GM19324 (cell line): ENCODE measurements at regions not wholly inside any gene's neighbourhood (a gene's known extent, or its start where the extent isn't known, plus 50 kb on each side); places are given as distances from the start of the nearest gene placed in this dataset.
"Not testable (repeated sequence)": the region's sequence is repeated elsewhere in the genome, so short reads cannot be mapped to it uniquely, and the experiment has no call there.

Experiments used
- ATAC-seq: cut with Tn5 transposase; IDR thresholded peaks from one replicate; pipeline ENCODE4 v1.9.1; 2021; ENCODE audit warnings: mild to moderate bottlenecking, moderate library complexity; ENCODE audit not compliant: unreplicated experiment, low FRiP score

DNA sequence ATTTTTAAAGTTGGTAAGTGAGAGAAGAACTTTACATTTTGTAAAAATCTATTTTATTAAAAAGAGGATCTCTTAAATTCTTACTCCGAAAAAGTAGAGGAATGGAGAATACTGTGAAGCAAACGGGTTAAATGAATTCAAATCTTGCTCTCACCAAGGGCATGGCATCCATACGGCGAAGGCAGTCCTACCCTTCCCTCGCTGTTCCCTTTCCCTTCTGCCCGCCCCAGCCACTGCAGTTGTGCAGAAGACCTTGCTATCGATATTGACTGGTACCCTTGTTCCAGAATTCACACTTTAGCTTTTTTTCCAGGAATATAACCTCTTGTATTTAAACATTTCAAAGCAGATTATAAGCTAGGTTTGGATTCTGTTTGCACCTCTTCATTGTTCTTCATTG, 239.5 kb downstream of the ZPLD1 start:
- no peak for ATAC-seq

DNA sequence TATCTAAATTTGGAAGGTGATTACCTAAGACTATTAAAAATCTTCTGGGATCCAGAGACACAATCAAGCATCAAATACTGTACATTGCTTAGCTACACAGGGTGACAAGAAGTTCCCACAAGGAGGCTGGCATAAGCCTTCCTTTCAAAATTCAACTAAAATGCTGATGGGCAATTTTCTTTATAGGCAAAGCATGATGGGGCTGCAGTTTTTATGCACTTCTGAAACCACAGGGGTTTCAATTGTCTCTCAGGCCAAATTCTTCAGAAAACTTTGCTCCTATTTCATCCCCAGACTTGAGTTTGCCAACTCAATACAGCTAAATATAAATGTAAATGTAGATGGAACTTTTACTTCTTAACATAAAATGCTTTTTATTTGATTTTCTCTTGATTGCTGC, 241.6 kb downstream of the ZPLD1 start:
- no peak for ATAC-seq

DNA sequence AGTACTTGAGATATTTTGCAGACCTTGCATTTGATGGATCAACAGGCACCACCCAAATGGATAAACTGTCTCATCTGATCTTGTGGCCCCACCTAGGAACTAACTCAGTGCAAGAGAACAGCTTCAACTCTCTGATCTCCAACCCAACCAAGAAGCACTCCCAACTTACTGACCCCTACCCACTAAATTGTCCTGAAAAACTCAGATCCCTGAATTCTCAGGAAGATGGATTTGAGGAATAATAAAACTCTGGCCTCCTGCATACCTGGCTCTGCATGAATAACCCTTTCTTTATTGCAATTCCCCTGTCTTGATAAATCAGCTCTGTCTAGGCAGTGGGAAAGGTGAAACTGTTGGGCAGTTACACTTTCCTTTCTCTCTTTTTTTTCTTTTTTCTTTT, 247.9 kb downstream of the ZPLD1 start:
- ATAC-seq, result no peak

DNA sequence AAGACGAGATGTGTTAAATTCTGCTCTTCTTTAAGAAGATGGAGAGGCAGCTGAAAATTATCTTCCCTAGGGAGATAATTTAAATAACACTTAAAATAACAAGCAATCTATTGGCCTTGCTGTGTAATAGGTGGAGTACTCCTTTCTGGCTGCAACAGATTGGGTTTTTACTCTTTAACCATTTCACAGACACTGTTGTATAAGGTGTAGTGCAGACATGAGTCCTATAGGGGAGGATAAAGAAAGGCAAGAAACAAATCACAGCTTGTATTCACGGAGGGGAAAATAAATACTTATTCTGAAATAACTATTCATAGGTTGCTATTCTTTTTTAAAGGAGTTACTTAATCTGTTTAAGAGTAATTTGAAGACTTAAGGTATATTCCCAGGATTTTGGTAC, 252.0 kb downstream of the ZPLD1 start:
- ATAC-seq, result no peak

DNA sequence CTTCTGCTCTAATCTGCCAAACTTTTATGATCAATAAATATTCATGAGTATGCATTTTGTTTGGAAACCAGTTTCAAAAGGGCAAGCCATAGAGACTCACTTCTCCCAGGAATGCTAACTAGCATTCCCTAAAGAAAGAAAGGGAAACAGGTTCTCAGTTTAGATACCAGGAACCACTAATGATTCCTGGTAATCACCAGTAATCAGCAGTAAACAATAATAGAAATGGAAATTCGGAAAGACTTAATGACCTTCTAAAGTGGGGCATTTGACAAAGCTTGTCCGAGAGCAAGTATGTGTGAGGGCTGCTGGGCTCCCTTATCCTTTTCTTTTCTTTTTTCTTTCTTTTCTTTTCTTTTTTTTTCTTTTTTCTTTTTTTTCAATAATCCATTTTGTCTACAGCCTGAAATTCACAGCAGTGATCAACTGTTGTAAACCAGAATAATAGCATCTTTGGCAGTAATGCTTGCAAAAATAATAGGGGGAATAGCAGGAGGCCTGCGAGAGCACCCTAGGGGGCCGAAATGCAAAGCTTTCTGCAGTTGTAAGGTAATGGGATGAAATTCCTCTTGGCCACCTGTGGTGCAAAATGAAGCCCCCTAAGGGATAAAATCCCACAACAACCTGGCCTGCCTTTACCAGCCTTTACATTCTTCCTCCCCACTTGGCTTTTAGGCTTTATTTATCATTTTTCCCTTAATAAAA, 253.2 kb downstream of the ZPLD1 start:
- ATAC-seq, result no peak

DNA sequence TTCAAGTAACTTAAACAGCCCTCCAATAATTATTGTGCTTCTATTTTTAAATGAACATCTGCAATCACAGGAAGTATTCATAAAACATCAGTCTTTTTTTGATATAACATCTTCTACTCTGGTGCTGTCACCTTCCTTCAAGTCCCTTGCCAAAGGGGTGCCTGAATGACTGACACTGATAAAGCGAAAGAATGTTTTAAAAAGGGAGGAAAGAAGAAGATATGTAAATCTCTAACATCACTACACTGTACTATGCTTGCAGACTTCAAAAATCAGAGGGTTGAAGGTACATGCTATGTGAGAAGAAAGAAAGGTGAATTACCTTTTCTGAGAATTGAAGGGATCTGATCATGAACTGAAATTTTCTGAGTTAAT, 253.7 kb downstream of the ZPLD1 start:
- ATAC-seq, result no peak

DNA sequence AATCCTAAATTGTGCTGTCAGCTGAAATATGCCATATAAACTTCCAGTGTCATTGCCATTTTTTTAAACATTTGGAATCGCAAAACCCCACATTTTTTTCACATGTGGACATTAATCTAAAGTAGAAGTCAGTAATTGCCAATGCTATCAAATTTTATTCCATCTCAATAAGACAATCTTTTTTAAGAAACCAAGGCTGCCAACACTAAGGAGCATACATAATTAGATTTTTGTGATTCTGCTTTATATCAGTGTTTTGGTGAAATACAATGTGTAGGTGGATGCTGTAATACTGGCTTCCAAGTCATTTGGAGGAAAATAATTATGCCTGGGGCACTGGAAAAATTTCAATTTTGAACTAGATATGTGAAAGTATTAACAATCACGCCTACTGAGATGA, 256.7 kb downstream of the ZPLD1 start:
- ATAC-seq, result no peak

DNA sequence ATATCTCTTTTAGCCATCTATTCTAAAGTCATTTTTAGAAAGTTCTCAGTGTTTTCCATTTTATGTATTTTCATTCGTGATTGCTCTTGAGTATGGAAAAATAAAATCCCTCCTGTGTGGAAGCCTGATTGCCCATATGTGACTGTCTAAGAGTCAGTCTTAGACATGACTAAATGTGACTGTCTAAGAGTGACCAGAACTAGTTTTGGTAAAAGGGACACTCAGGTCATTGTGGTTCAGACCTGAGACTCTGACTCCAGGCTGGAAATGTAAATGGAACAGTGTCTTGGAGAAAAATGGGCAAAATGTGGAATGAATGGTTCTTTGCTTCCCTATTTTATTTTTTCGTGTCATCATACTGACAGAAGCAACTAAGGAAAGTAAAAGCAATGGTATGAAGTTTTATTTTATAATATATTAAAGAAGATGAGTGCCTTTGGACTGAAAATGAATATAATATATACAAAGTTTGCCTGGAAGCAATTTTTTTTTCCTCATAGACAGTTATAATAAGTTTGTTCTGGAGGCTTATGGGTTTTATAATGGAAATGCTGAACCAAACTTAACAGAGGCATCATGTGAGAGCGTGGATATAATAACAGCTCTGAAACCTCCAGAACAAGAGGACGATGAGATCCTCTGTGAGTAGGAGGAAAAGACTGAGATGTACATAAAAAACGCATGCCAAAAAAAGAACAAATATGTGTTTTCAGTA, 264.4 kb downstream of the ZPLD1 start:
- ATAC-seq, result no peak

DNA sequence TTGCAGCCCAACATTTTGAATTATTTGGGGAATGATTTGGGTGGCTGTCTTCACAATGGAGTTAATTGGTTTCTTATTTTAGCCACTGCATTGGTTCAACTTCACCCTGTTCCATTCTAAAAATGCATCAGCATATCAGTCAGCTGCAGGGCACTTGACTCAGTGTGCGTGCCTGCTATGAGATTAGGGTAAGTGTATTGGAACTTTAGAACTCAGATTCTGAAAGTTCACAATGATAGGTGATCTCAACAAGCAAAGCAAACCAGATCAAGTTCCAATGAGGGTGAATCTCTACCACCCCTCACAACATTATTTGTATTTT, 265.0 kb downstream of the ZPLD1 start:
- no peak for ATAC-seq

DNA sequence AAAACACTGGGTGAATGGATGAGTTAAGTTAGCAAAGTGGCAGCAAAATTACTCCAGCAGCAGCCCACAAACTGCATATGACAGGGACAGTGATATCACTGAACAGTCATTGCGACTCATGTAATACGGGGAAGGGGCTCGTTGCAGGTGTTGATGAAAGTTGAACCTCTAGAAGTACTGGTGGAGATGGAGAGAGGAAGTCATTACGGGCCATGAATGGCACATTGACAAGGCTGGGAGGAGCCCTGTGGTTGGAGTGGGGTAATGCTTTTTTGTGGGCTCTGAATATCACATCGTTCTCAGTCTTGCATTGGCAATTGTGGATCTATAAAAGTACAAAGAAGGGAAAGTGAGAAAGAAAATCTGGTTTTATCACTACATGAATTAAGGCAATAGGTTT, 278.1 kb downstream of the ZPLD1 start:
- ATAC-seq, result no peak

DNA sequence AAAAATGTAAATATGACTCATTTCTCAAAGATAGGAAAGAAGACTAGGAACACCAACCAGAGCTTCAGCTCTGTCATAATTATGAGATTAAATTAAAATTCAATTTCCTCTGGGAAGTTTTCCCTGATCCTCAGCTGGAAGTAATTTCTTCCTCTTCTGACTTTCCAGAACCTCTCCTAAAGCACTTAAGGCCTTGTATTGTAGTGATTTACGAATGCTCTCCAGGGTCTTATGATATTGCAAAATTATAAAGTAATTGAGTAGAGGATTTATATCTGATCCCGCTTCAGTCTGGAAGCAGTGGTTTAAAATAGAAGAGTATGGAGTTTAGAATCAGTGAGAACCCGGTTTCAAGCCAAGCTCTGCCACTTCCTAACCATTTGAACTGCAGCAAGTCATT, 279.8 kb downstream of the ZPLD1 start:
- no peak for ATAC-seq

DNA sequence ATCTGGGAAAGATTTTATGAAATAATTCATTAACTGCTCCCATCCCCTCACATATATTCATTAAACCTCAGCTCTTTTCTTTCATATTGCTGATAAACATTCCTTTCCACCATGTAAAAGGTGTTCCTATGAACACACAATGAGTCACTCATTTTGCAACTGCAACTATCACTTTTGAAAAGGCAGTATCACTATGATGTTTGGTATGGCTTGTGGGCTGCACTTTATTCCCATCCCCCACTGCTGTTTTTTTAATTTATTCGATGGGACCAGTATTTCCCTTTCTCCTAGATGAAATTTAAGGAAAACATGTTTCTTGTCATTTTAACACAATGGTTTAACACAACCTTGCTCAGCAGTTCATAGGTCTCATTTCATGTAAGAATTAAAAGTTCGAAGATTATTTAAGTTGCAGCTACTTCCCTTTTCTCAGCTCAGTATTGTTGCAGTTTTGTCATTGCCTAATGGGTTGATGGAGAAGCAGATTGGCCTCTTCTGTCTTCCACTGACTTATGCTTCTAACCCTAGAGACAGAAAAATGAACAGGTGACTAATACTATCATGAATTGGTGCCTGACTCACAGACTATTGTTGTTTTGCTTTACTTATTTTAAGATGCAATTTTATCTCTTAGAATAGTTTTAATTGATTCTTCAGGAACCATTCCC, 280.3 kb downstream of the ZPLD1 start:
- ATAC-seq, result peak; percentile 80

DNA sequence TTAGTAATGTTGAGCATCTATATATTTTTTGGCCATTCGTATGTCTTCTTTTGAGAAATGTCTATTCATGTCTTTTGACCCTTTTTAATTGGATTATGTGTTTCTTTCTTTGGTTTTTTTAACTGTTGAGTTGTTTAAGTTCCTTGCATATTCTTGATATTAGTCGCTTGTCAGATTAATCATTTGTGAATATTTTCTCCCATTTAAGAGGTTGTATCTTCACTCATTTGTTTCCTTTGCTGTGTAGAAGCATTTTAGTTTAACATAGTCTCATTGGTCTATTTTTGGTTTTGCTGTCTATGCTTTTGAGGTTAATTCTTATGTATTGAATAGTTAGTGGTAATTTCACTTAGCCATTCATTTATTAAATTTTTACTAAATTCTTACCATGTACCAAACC, 283.8 kb downstream of the ZPLD1 start:
- no peak for ATAC-seq

DNA sequence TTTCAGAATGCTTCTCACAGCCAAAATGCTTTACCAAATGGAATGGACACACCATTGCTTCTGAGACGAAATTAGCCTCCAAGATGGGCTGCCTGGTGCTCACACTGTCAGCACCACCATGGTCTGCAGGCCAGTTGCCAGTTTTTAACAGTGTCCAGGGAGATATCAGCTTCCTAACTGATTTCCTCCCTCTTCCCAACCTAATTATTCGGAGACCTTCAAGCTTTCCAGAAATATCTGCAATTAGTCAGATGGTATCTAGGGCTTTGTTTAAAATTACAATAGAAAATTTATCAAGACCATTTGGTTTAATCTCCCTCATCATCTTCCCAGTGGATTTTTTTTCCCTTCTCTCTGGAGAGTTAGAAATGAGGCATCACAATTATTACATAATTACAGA, 287.5 kb downstream of the ZPLD1 start:
- no peak for ATAC-seq

DNA sequence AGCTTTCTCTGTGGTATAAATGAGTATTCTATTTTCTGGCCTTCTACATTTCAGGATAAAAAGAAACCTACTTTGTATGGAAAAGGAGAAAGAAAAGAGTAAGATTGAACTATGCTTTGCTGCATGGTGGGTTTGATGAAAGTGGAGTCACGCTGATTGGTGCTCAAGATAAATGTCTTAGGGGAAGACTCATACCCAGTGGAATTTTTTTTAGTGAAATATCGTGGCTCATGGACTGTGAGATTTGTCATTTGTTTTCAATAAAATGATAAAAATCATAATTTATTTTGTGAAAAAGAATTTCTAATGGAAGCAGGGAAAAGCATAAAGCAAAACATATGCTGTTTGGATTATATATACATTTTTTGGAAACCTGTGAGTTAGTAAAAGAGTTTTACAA, 292.5 kb downstream of the ZPLD1 start:
- no peak for ATAC-seq

DNA sequence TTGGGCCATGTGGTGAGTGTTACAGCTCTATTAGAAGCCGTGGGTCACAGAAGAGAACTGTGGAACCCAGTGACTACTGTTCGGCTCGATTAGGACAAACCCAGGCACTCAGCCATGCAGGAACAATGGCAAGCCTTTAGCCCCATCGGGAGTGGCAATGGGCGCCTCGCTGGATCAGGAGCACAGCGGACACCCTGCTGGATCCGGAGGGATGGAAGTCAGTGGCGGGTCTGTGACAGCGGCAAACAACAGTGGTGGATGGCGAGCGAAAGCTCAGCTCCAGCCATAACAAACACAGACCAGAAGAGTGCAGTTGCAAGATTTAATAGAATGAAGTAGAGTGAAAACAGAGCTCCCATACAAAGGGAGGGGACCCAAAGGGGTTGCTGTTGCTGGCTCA, 297.8 kb downstream of the ZPLD1 start:
- not testable (repeated sequence) for ATAC-seq

DNA sequence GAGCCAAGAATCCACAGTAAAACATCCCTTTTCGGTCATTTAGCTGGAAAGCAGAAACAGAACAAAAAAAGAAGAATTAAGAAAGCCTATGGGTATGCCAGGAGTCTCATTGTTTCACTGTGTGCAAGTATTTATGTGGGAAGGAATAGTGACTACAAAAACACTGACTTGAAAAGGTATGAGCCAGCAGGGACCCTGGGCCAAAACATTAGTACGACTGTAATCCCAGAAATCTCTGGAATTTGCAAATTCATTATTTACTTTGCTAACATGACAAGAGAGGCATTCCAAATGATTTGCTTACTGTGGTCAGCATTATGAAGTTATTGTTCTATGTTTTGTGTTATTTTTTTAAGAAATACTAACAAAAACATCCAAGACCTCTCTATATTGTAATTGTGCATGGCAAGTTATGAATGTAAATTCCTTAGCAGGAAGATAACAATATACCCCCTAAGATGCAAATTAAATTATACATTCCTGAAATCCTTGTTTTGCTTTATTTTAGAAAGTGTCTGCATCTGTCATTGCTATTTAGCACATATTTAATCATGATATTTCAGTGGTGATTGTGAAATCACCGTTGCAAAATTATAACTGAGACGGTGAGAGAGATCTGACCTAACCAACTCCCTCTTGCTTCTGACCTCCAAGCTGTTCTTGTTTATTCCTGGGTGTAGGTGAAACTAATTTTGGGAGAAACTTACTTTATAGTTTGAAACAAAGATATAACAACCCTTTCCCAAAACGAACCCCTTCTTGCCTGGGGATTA, 299.2 kb downstream of the ZPLD1 start:
- no peak for ATAC-seq

DNA sequence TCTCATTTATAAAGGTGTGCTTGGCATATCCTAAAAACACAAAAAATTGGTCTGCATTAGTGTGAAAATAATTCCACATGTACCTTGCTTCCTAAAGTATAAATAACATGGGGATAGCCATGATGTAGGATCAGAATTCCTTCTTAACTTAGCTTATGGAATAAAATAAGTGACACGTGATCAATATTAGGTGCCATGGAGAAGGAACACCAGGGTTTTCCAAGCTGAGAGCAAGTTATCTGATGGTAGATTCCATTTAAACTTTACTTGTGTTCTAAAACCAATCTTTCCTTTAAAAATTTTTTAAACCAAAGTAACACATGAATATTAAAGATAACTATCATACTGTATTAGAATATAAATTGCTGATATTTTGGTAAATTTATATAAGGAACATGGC, 300.5 kb downstream of the ZPLD1 start:
- ATAC-seq, result no peak

DNA sequence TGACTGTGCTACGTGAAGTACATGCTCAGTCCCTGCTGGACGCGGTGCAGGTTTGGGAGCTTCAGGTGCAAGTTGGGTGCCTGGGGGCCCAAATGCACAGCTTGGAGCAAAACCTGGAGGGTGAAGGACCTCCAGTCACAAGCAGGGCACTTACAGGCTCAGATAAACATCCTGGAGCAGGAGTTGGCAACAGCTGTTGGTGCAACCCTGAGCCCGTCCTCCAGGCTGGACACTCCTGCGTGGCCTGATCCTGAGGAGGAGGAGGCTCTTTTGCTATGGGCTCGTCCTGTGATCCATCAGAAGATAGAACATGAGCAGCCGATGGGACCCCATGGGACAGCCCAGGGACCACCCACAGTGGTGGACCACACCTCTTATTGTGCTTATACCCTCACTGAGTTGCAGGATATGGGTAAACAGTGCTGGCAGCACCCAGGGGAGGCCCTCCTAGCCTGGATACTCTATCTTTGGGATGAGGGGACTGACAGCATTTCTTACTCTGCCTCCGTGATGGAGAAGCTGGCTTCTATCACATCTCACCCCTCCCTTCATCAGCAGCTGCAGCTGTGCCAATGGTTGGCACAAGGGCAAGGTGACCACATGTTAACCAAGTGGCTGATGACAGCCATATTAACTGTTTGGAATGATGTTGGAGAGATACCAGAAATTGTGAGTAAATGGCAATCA, 301.6 kb downstream of the ZPLD1 start:
- ATAC-seq, result no peak

DNA sequence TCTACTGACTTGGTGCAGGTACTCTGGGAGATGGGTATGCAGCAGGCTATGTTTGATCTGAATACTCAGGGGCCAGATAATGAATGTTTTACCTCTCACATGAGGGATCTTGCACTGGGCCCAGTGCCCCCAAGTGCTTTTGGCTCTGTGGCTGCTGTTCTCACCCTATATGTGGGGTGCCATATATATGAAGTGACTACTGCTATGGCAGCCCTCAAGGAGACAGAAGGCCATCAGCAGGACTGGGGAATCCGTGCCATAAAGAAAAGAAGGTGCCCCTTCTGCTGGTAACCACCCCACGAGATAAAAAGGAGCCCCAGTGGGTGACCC, 302.1 kb downstream of the ZPLD1 start:
- no peak for ATAC-seq

DNA sequence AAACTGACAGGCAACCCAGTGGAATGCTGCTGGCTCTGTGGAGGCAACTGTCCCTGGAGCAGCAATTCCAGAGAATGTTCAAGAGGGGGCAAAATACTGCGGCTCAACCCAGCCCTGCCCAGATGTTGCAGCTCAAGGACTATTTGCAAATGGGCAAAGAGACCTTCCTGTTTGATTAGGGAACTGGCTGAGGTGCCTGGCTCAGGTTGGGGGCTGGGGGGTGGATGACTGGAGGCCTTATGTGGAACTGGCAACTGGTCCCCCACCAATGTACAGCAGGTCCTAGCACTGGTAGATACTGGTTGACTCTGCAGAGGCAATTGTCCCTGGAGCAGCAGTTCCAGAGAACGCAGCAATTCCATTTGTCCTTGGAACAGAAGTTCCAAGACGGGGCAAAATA, 302.5 kb downstream of the ZPLD1 start:
- no peak for ATAC-seq
